ENCODE measurements at regions not wholly inside any gene's neighbourhood (a gene's known extent, or its start where the extent isn't known, plus 50 kb on each side); places are given as distances from the start of the nearest gene placed in this dataset.
A peak's percentile ranks its signal among the peaks of the same experiment; 100 is the strongest.

GRCh38 chr17:79495665-79496064, 115.2 kb downstream of the RBFOX3 start (continued):
- TF ChIP-seq ELF4 (CRISPR knock-in tag; IDR thresholded peaks at IDR 0.05; ENCODE audit: borderline replicate concordance) (no peak), MAF1 (CRISPR knock-in tag; IDR thresholded peaks at IDR 0.05; ENCODE audit: borderline replicate concordance) (no peak), KLF12 (CRISPR knock-in tag; IDR thresholded peaks at IDR 0.05; ENCODE audit: borderline replicate concordance) (no peak)

- CTCF ChIA-PET (ENCODE audit: low intra/inter-chr PET ratio, low total read pairs) = no interaction called here
- TF ChIP-seq HNRNPK (IDR thresholded peaks at IDR 0.05; ENCODE audit: low read depth, low read length, poor library complexity, severe bottlenecking) = peak; percentile 89
- no peak for TF ChIP-seq ZNF367 (CRISPR knock-in tag; IDR thresholded peaks at IDR 0.05; ENCODE audit: borderline replicate concordance)
- no peak for TF ChIP-seq MAX (IDR thresholded peaks at IDR 0.05)
- TF ChIP-seq PCBP1 (IDR thresholded peaks at IDR 0.05; ENCODE audit: borderline replicate concordance, low read depth, low read length) = peak; percentile 91; the same call in 1 of the 2 replicates
- H2AFZ ChIP-seq (ENCODE audit: low read length) = no peak overlapping the region
- no peaks in the 10 kb centered on the region for H3K36me3 ChIP-seq (replicated peaks in 1 of 2; ENCODE audit: control insufficient read depth in 1 of 2, insufficient read depth in 2 of 2, low read length in 2 of 2)
- no peaks in the 10 kb centered on the region for H3K79me2 ChIP-seq (ENCODE audit: insufficient read depth, low read length)
- DNase-seq (ENCODE audit: low spot score) (no peak), ATAC-seq (no peak), FAIRE-seq (no peak)
- no peak overlapping the region for H3K9ac ChIP-seq (ENCODE audit: insufficient read depth, low read depth, low read length)
- POLR2A ChIA-PET = no interaction called here
- in situ Hi-C loops (cut with HindIII; ENCODE audit: extremely low pct_ligation_motif_present, low pct_unique_long_range_greater_than_20kb) (no loop called here), intact Hi-C loops (cut with micrococcal nuclease; ENCODE audit: unreplicated experiment) (loop anchor here (2.0 kb wide), 1 partner anchor 28 kb away; no protein-coding TSS in a partner anchor)
- H3K4me3 ChIP-seq (replicated peaks in 1 of 3; ENCODE audit: insufficient read depth in 1 of 3, low read depth in 2 of 3, low read length in 3 of 3) = no peak overlapping the region
- peaks cover 8% of the 10 kb centered on the region for H3K4me1 ChIP-seq (ENCODE audit: insufficient read depth, low read length)
- no peak overlapping the region for H3K27ac ChIP-seq (ENCODE audit: extremely low read length, insufficient read depth, low read length)
- BruUV-seq (replicated peaks) = no TSS peak
- 27% methylated on average over 2 of the region's 3 CpGs for WGBS (ENCODE audit: low lambda C conversion rate)
- no peaks in the 10 kb centered on the region for H3K9me3 ChIP-seq (ENCODE audit: low read length)
- no peak overlapping the region for H3K4me2 ChIP-seq (ENCODE audit: low read depth, low read length)
- H4K20me1 ChIP-seq (ENCODE audit: insufficient read depth, low read length) = no peaks in the 10 kb centered on the region
- H3K27me3 ChIP-seq (ENCODE audit: control insufficient read depth in 1 of 2, insufficient read depth in 2 of 2, low read length in 2 of 2) = peaks cover 3 to 42% of the 10 kb centered on the region in 2 experiments
Observed at GRCh38 chr17:79491006-79491405, 119.8 kb downstream of the RBFOX3 start.

GRCh38 chr17:79490530-79490929, 120.3 kb downstream of the RBFOX3 start:
- Histone ChIP-seq H3K27ac (ENCODE audit: extremely low read length, insufficient read depth, low read length) (no peak overlapping the region), H3K36me3 (replicated peaks in 1 of 2; ENCODE audit: control insufficient read depth in 1 of 2, insufficient read depth in 2 of 2, low read length in 2 of 2) (no peaks in the 10 kb centered on the region), H3K79me2 (ENCODE audit: insufficient read depth, low read length) (no peaks in the 10 kb centered on the region), H3K4me3 (replicated peaks in 1 of 3; ENCODE audit: insufficient read depth in 1 of 3, low read depth in 2 of 3, low read length in 3 of 3) (no peak overlapping the region), H3K27me3 (ENCODE audit: control insufficient read depth in 1 of 2, insufficient read depth in 2 of 2, low read length in 2 of 2) (peaks cover 6 to 46% of the 10 kb centered on the region in 2 experiments), H3K4me1 (ENCODE audit: insufficient read depth, low read length) (peaks cover 8% of the 10 kb centered on the region), H4K20me1 (ENCODE audit: insufficient read depth, low read length) (no peaks in the 10 kb centered on the region), H2AFZ (ENCODE audit: low read length) (no peak overlapping the region), H3K9ac (ENCODE audit: insufficient read depth, low read depth, low read length) (no peak overlapping the region), H3K4me2 (ENCODE audit: low read depth, low read length) (no peak overlapping the region), H3K9me3 (ENCODE audit: low read length) (no peaks in the 10 kb centered on the region)
- intact Hi-C loops (cut with micrococcal nuclease; ENCODE audit: unreplicated experiment) (loop anchor here (2.0 kb wide), 1 partner anchor 28 kb away; no protein-coding TSS in a partner anchor), in situ Hi-C loops (cut with HindIII; ENCODE audit: extremely low pct_ligation_motif_present, low pct_unique_long_range_greater_than_20kb) (no loop called here)
- 0% methylated on average over 1 of the region's 1 CpG for WGBS (ENCODE audit: low lambda C conversion rate)
- BruUV-seq (replicated peaks) = no TSS peak
- no peak for FAIRE-seq
- ATAC-seq = no peak
- ChIA-PET POLR2A (no interaction called here), CTCF (ENCODE audit: low intra/inter-chr PET ratio, low total read pairs) (no interaction called here)
- no peak for DNase-seq (ENCODE audit: low spot score)
- TF ChIP-seq NFKB2 (CRISPR knock-in tag; IDR thresholded peaks at IDR 0.05; ENCODE audit: borderline replicate concordance) (no peak), JUNB (CRISPR knock-in tag; IDR thresholded peaks at IDR 0.05; ENCODE audit: borderline replicate concordance) (no peak), RELA (CRISPR knock-in tag; IDR thresholded peaks at IDR 0.05) (no peak), ZNF879 (CRISPR knock-in tag; IDR thresholded peaks at IDR 0.05) (no peak), CHD4 (IDR thresholded peaks at IDR 0.05; ENCODE audit: borderline replicate concordance, low read length) (no peak), HMGA1 (CRISPR knock-in tag; conservative IDR thresholded peaks at IDR 0.05) (no peak), ZNF713 (CRISPR knock-in tag; IDR thresholded peaks at IDR 0.05) (no peak), MIER2 (CRISPR knock-in tag; IDR thresholded peaks at IDR 0.05) (no peak)

Data from HepG2 (cell line).